ENCODE measurements at regions not wholly inside any gene's neighbourhood (a gene's known extent, or its start where the extent isn't known, plus 50 kb on each side); places are given as distances from the start of the nearest gene placed in this dataset.

GRCh38 chr5:67904366-67904765 lies 311.2 kb upstream of the PIK3R1 start:
- no peak overlapping the region for H3K27ac ChIP-seq
- H3K4me1 ChIP-seq = no peaks in the 10 kb centered on the region
- no peak for DNase-seq
- H3K4me3 ChIP-seq = no peak overlapping the region
- H3K27me3 ChIP-seq = no peaks in the 10 kb centered on the region
- no peaks in the 10 kb centered on the region for H3K36me3 ChIP-seq
- TF ChIP-seq CTCF (IDR thresholded peaks at IDR 0.05) = no peak
- intact Hi-C loops (cut with DNase I; ENCODE audit: low total_unique reads) = no loop called here
- no peaks in the 10 kb centered on the region for H3K9me3 ChIP-seq

GRCh38 chr5:67903656-67904055 lies 311.9 kb upstream of the PIK3R1 start:
- no peaks in the 10 kb centered on the region for H3K27me3 ChIP-seq
- H3K36me3 ChIP-seq = no peaks in the 10 kb centered on the region
- no peak for TF ChIP-seq CTCF (IDR thresholded peaks at IDR 0.05)
- DNase-seq = no peak
- H3K4me1 ChIP-seq = no peaks in the 10 kb centered on the region
- H3K27ac ChIP-seq = no peak overlapping the region
- no peak overlapping the region for H3K4me3 ChIP-seq
- H3K9me3 ChIP-seq = no peaks in the 10 kb centered on the region
- intact Hi-C loops (cut with DNase I; ENCODE audit: low total_unique reads) = no loop called here

GRCh38 chr5:67903121-67903520 lies 312.4 kb upstream of the PIK3R1 start:
- no peak for DNase-seq
- Histone ChIP-seq H3K27me3 (no peaks in the 10 kb centered on the region), H3K36me3 (no peaks in the 10 kb centered on the region), H3K27ac (no peak overlapping the region), H3K4me3 (no peak overlapping the region), H3K9me3 (no peaks in the 10 kb centered on the region), H3K4me1 (no peaks in the 10 kb centered on the region)
- no peak for TF ChIP-seq CTCF (IDR thresholded peaks at IDR 0.05)
- intact Hi-C loops (cut with DNase I; ENCODE audit: low total_unique reads) = no loop called here

- H3K27ac ChIP-seq = no peak overlapping the region
- no peaks in the 10 kb centered on the region for H3K36me3 ChIP-seq
- H3K4me3 ChIP-seq = no peak overlapping the region
- H3K4me1 ChIP-seq = no peaks in the 10 kb centered on the region
- H3K9me3 ChIP-seq = no peaks in the 10 kb centered on the region
- DNase-seq = no peak
- TF ChIP-seq CTCF (IDR thresholded peaks at IDR 0.05) = no peak
- intact Hi-C loops (cut with DNase I; ENCODE audit: low total_unique reads) = no loop called here
- H3K27me3 ChIP-seq = no peaks in the 10 kb centered on the region
Measured at GRCh38 chr5:67902497-67902830, 313.1 kb upstream of the PIK3R1 start.

GRCh38 chr5:67901814-67902496 lies 313.6 kb upstream of the PIK3R1 start:
- intact Hi-C loops (cut with DNase I; ENCODE audit: low total_unique reads) = no loop called here
- no peaks in the 10 kb centered on the region for H3K36me3 ChIP-seq
- no peaks in the 10 kb centered on the region for H3K27me3 ChIP-seq
- H3K4me3 ChIP-seq = no peak overlapping the region
- no peaks in the 10 kb centered on the region for H3K9me3 ChIP-seq
- no peaks in the 10 kb centered on the region for H3K4me1 ChIP-seq
- TF ChIP-seq CTCF (IDR thresholded peaks at IDR 0.05) = no peak
- DNase-seq = no peak
- no peak overlapping the region for H3K27ac ChIP-seq

- no peaks in the 10 kb centered on the region for H3K9me3 ChIP-seq
- no peaks in the 10 kb centered on the region for H3K27me3 ChIP-seq
- no peak for DNase-seq
- no peak overlapping the region for H3K4me3 ChIP-seq
- intact Hi-C loops (cut with DNase I; ENCODE audit: low total_unique reads) = no loop called here
- TF ChIP-seq CTCF (IDR thresholded peaks at IDR 0.05) = no peak
- H3K27ac ChIP-seq = no peak overlapping the region
- no peaks in the 10 kb centered on the region for H3K36me3 ChIP-seq
- H3K4me1 ChIP-seq = no peaks in the 10 kb centered on the region
Measured at GRCh38 chr5:67900514-67900913, 315.0 kb upstream of the PIK3R1 start.

Data from tibial artery (tissue), 4 donors.